ENCODE measurements at regions not wholly inside any gene's neighbourhood (a gene's known extent, or its start where the extent isn't known, plus 50 kb on each side); places are given as distances from the start of the nearest gene placed in this dataset.

DNA sequence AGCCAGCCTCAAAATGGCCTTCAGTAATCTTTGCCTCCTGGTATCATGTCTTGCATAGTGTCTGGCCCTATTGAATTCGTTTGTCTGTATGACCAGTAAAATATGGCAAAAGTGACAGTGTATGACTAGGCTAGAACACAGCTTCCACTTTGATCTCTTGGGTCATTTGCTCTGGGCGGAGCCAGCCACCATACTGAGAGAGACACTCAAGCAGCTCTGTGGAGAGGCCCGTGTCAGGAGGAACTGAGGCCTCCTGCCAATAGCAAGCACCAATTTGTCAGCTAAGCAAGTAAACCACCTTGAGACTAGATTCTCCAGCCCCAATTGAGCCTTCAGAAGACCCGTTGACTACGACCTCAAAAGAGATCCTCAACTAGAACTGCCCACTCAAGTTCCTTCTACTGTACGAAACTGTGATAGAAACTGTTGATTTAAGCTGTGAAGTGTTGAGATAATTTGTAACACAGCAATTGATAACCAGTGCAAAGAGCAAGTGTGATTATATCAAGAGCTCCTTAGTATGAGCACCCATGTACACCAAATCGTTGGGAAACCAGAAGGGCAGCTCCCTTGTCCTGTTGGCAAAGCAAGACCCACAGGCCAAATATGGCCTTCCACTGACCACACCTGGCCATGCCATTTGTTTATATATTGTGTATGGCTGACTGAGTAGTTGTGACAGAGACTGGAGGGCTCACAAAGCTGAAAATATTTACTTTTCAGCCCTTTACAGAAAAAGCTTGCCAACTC lies 52.7 kb upstream of the SERBP1 start:
- no CpG with 5 or more reads among the region's 7 CpGs for WGBS (ENCODE audit: insufficient coverage, insufficient read length)

DNA sequence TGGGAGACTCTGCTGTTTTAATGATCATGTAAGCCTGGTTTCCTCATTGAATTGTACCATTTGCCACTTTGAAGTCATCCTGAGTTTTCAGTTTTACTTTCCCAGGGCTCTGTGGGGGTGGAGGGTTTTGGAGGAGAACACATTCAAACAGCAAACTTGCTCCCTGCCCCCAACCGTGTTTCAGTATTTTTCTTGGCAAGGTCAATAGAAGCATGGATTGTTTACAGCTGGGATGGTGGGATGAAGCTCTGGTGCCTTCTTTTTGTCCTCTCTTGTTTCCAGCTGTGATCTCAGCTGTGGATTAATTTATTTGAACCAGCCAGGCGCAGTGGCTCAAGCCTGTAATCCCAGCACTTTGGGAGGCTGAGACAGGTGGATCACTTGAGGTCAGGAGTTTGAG lies 54.3 kb upstream of the SERBP1 start:
- Histone ChIP-seq H3K27me3 (ENCODE audit: control insufficient read depth, insufficient read depth, low read length) (no peaks in the 10 kb centered on the region), H3K9me3 (ENCODE audit: control insufficient read depth, insufficient read depth, low read length) (no peaks in the 10 kb centered on the region), H3K36me3 (ENCODE audit: control insufficient read depth, insufficient read depth, low read length) (no peaks in the 10 kb centered on the region), H3K27ac (ENCODE audit: low read length) (no peak overlapping the region), H3K4me3 (ENCODE audit: low read length) (no peak overlapping the region), H3K4me1 (ENCODE audit: control insufficient read depth, insufficient read depth, low read length) (no peaks in the 10 kb centered on the region)
- DNase-seq (ENCODE audit: low read depth, low spot score) = no peak
- WGBS (ENCODE audit: insufficient coverage, insufficient read length) = no CpG with 5 or more reads among the region's 2 CpGs

More for the DNA sequence above, 52.7 kb upstream of the SERBP1 start:
- no peak for DNase-seq (ENCODE audit: low read depth, low spot score)
- Histone ChIP-seq H3K27ac (ENCODE audit: low read length) (no peak overlapping the region), H3K9me3 (ENCODE audit: control insufficient read depth, insufficient read depth, low read length) (no peaks in the 10 kb centered on the region), H3K27me3 (ENCODE audit: control insufficient read depth, insufficient read depth, low read length) (no peaks in the 10 kb centered on the region), H3K4me1 (ENCODE audit: control insufficient read depth, insufficient read depth, low read length) (no peaks in the 10 kb centered on the region), H3K36me3 (ENCODE audit: control insufficient read depth, insufficient read depth, low read length) (no peaks in the 10 kb centered on the region), H3K4me3 (ENCODE audit: low read length) (no peak overlapping the region)

GRCh38 chr1:67485046-67485811 lies 55.0 kb upstream of the SERBP1 start:
- H3K4me3 ChIP-seq (ENCODE audit: low read length) = no peak overlapping the region
- WGBS (ENCODE audit: insufficient coverage, insufficient read length) = no CpG with 5 or more reads among the region's 3 CpGs
- H3K27me3 ChIP-seq (ENCODE audit: control insufficient read depth, insufficient read depth, low read length) = no peaks in the 10 kb centered on the region
- DNase-seq (ENCODE audit: low read depth, low spot score) = no peak
- H3K36me3 ChIP-seq (ENCODE audit: control insufficient read depth, insufficient read depth, low read length) = no peaks in the 10 kb centered on the region
- H3K9me3 ChIP-seq (ENCODE audit: control insufficient read depth, insufficient read depth, low read length) = no peaks in the 10 kb centered on the region
- no peak overlapping the region for H3K27ac ChIP-seq (ENCODE audit: low read length)
- no peaks in the 10 kb centered on the region for H3K4me1 ChIP-seq (ENCODE audit: control insufficient read depth, insufficient read depth, low read length)

DNA sequence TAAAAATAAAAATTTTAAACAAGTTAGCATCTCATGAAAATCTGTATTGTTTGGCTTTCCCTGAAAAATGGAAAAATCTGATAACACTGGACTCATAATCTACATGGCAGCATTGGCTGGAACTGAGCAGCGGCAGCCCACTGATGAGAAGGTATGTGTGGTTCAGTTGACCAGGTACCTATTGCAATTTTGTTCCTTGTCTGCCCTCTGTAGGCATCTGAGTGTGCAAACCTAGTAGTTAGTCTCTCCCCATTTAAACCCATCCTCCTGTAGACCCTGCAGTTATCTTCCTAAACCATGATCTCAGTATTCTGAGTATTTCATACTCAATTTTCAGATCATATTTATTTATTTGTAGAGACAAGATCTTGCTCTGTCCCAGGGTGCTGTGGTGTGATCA lies 59.4 kb upstream of the SERBP1 start:
- Histone ChIP-seq H3K36me3 (ENCODE audit: control insufficient read depth, insufficient read depth, low read length) (no peaks in the 10 kb centered on the region), H3K4me1 (ENCODE audit: control insufficient read depth, insufficient read depth, low read length) (no peaks in the 10 kb centered on the region), H3K9me3 (ENCODE audit: control insufficient read depth, insufficient read depth, low read length) (no peaks in the 10 kb centered on the region), H3K27me3 (ENCODE audit: control insufficient read depth, insufficient read depth, low read length) (no peaks in the 10 kb centered on the region), H3K4me3 (ENCODE audit: low read length) (no peak overlapping the region), H3K27ac (ENCODE audit: low read length) (no peak overlapping the region)
- DNase-seq (ENCODE audit: low read depth, low spot score) = no peak
- no CpG with 5 or more reads among the region's 1 CpG for WGBS (ENCODE audit: insufficient coverage, insufficient read length)

GRCh38 chr1:67491280-67491679 lies 61.1 kb upstream of the SERBP1 start:
- Histone ChIP-seq H3K27me3 (ENCODE audit: control insufficient read depth, insufficient read depth, low read length) (no peaks in the 10 kb centered on the region), H3K27ac (ENCODE audit: low read length) (no peak overlapping the region), H3K9me3 (ENCODE audit: control insufficient read depth, insufficient read depth, low read length) (no peaks in the 10 kb centered on the region), H3K4me1 (ENCODE audit: control insufficient read depth, insufficient read depth, low read length) (no peaks in the 10 kb centered on the region), H3K4me3 (ENCODE audit: low read length) (no peak overlapping the region), H3K36me3 (ENCODE audit: control insufficient read depth, insufficient read depth, low read length) (no peaks in the 10 kb centered on the region)
- DNase-seq (ENCODE audit: low read depth, low spot score) = no peak
- no CpG with 5 or more reads among the region's 3 CpGs for WGBS (ENCODE audit: insufficient coverage, insufficient read length)

DNA sequence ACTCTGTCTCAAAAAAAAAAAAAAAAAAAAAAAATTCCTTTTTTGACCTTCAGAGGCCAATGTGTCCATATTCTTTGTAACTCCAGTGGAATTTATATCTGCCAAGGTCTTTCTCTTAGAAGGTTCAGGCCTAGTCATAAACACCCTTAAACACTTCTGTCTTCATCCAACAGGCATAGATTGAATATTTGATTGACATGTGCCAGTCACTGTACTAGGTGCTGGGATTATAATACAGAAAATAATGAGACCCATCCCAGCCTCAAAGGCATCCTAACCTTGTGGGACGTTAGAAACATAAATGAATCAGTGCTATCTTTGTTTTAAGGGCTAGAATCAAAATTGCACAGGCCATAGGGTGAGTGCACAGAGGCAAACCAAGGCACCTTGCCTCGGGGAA lies 62.9 kb upstream of the SERBP1 start:
- Histone ChIP-seq H3K27me3 (ENCODE audit: control insufficient read depth, insufficient read depth, low read length) (no peaks in the 10 kb centered on the region), H3K4me3 (ENCODE audit: low read length) (no peak overlapping the region), H3K4me1 (ENCODE audit: control insufficient read depth, insufficient read depth, low read length) (no peaks in the 10 kb centered on the region), H3K36me3 (ENCODE audit: control insufficient read depth, insufficient read depth, low read length) (no peaks in the 10 kb centered on the region), H3K9me3 (ENCODE audit: control insufficient read depth, insufficient read depth, low read length) (no peaks in the 10 kb centered on the region), H3K27ac (ENCODE audit: low read length) (no peak overlapping the region)
- no CpG with 5 or more reads among the region's 2 CpGs for WGBS (ENCODE audit: insufficient coverage, insufficient read length)
- DNase-seq (ENCODE audit: low read depth, low spot score) = no peak

- no peak for DNase-seq (ENCODE audit: low read depth, low spot score)
- no peaks in the 10 kb centered on the region for H3K27me3 ChIP-seq (ENCODE audit: control insufficient read depth, insufficient read depth, low read length)
- H3K4me1 ChIP-seq (ENCODE audit: control insufficient read depth, insufficient read depth, low read length) = no peaks in the 10 kb centered on the region
- no peak overlapping the region for H3K4me3 ChIP-seq (ENCODE audit: low read length)
- no peaks in the 10 kb centered on the region for H3K36me3 ChIP-seq (ENCODE audit: control insufficient read depth, insufficient read depth, low read length)
- H3K9me3 ChIP-seq (ENCODE audit: control insufficient read depth, insufficient read depth, low read length) = no peaks in the 10 kb centered on the region
- no CpG with 5 or more reads among the region's 6 CpGs for WGBS (ENCODE audit: insufficient coverage, insufficient read length)
- H3K27ac ChIP-seq (ENCODE audit: low read length) = no peak overlapping the region
Measured at GRCh38 chr1:67495327-67495726, 65.1 kb upstream of the SERBP1 start.

DNA sequence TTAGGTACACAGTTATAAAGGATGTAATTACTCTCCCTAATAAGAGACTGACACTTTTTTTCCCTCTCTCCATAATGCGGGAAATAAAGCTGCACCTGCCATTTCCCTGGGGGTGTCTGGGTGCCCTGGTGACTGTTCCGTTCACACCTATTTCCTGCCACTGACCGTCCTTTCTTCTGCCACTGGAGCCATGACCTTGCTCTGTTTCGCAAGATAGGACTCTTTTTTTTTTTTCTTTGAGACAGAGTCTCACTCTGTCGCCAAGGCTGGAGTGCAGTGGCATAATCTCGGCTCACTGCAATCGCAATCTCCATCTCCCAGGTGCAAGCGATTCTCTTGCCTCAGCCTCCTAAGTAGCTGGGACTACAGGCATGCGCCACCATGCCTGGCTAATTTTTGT lies 66.1 kb upstream of the SERBP1 start:
- Histone ChIP-seq H3K9me3 (ENCODE audit: control insufficient read depth, insufficient read depth, low read length) (no peaks in the 10 kb centered on the region), H3K27me3 (ENCODE audit: control insufficient read depth, insufficient read depth, low read length) (peaks cover 7% of the 10 kb centered on the region; the same call in 1 of the 2 replicates), H3K27ac (ENCODE audit: low read length) (no peak overlapping the region), H3K4me3 (ENCODE audit: low read length) (no peak overlapping the region), H3K36me3 (ENCODE audit: control insufficient read depth, insufficient read depth, low read length) (no peaks in the 10 kb centered on the region), H3K4me1 (ENCODE audit: control insufficient read depth, insufficient read depth, low read length) (no peaks in the 10 kb centered on the region)
- no CpG with 5 or more reads among the region's 9 CpGs for WGBS (ENCODE audit: insufficient coverage, insufficient read length)
- no peak for DNase-seq (ENCODE audit: low read depth, low spot score)

GRCh38 chr1:67500413-67500959 lies 70.3 kb upstream of the SERBP1 start:
- Histone ChIP-seq H3K4me1 (ENCODE audit: control insufficient read depth, insufficient read depth, low read length) (no peaks in the 10 kb centered on the region), H3K27ac (ENCODE audit: low read length) (no peak overlapping the region), H3K36me3 (ENCODE audit: control insufficient read depth, insufficient read depth, low read length) (no peaks in the 10 kb centered on the region), H3K9me3 (ENCODE audit: control insufficient read depth, insufficient read depth, low read length) (no peaks in the 10 kb centered on the region), H3K4me3 (ENCODE audit: low read length) (no peak overlapping the region), H3K27me3 (ENCODE audit: control insufficient read depth, insufficient read depth, low read length) (peaks cover 7% of the 10 kb centered on the region; the same call in 1 of the 2 replicates)
- DNase-seq (ENCODE audit: low read depth, low spot score) = peak; percentile 92
- no CpG with 5 or more reads among the region's 18 CpGs for WGBS (ENCODE audit: insufficient coverage, insufficient read length)

GRCh38 chr1:67503974-67504373 lies 73.8 kb upstream of the SERBP1 start:
- Histone ChIP-seq H3K27me3 (ENCODE audit: control insufficient read depth, insufficient read depth, low read length) (peaks cover 7% of the 10 kb centered on the region; the same call in 1 of the 2 replicates), H3K36me3 (ENCODE audit: control insufficient read depth, insufficient read depth, low read length) (no peaks in the 10 kb centered on the region), H3K4me1 (ENCODE audit: control insufficient read depth, insufficient read depth, low read length) (no peaks in the 10 kb centered on the region), H3K27ac (ENCODE audit: low read length) (no peak overlapping the region), H3K9me3 (ENCODE audit: control insufficient read depth, insufficient read depth, low read length) (no peaks in the 10 kb centered on the region), H3K4me3 (ENCODE audit: low read length) (no peak overlapping the region)
- WGBS (ENCODE audit: insufficient coverage, insufficient read length) = no CpG with 5 or more reads among the region's 2 CpGs
- DNase-seq (ENCODE audit: low read depth, low spot score) = no peak

Data from iPS DF 6.9 (cell line).